ENCODE measurements at regions not wholly inside any gene's neighbourhood (a gene's known extent, or its start where the extent isn't known, plus 50 kb on each side); places are given as distances from the start of the nearest gene placed in this dataset.

DNA sequence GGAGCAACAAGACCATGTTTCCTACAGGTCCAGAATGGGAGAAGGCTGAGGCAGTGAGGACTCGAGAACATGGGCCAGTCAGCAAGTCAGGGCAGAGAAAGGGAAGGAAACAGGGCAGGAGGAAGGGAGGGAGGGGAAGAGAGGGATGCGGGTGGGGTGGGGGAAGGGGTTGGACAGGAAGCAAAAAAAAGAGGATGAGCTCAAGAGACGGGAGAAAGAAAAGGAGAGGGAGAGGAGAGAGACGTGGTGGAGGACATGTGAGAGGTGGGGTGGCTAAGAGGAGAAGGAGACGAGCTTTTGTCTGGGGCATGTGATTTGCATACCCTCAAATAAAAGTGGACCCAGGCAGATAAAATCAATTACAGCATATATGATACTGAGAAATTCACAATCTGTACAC lies 389.5 kb upstream of the B3GAT1 start:
- no peak for DNase-seq (ENCODE audit: low spot score)

DNA sequence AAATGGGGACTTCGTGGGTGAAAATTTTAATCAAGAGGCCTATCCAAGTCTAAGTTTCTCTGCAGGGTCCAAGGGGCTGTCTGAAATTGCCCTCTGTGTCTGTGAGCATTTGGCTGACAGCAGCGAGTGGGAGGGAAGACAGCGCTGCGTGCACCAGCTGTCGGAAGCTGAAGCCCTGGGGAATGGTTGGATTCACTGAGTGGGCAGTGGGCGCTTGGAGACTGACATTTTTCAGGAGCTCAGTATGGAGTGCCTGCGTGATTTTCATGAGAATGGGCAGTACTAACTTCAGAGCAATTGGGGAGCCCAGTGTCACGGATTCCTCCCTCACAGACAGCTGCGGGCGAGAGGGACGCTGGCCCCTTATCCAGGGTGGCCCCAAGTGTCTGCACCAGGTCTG lies 388.8 kb upstream of the B3GAT1 start:
- no peak for DNase-seq (ENCODE audit: low spot score)

DNA sequence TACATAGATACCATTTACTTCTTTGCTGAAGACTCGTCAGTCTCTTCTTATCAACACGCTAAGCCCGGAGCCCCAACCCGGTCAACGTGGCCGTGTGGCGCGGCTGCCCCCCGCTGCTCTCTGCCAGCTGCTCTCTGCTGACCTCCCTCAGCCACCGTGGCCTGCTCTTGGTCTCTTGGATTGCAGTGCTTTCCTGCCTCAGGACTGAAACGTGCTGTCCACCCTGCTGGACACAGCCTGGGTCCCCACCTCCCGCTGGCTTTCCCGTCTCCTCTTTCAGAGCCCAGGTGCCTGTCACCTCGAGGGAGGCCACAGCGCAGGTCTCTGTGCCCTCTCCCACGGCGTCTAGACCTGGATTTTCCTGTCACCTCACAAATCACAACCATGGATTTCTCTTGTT lies 388.1 kb upstream of the B3GAT1 start:
- DNase-seq (ENCODE audit: low spot score): no peak

DNA sequence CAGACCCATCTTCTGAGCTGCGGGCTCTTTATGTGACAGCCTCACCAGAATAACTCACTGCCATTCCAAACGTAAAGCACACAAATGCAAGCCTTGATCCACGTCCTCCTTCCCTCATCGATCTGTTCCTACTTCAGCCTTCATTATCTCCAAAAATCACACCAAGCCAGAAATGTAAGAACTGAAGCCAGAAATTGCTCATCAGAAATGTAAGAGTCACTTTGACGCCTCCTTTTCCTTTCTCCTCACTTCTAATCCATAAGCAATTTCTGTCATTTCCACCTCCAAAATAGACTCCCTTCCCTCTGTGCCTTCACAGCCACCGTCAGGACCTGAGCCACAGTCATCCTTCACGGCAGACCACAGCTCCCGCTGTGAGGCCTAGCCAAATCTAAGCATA lies 387.3 kb upstream of the B3GAT1 start:
- DNase-seq (ENCODE audit: low spot score): no peak

DNA sequence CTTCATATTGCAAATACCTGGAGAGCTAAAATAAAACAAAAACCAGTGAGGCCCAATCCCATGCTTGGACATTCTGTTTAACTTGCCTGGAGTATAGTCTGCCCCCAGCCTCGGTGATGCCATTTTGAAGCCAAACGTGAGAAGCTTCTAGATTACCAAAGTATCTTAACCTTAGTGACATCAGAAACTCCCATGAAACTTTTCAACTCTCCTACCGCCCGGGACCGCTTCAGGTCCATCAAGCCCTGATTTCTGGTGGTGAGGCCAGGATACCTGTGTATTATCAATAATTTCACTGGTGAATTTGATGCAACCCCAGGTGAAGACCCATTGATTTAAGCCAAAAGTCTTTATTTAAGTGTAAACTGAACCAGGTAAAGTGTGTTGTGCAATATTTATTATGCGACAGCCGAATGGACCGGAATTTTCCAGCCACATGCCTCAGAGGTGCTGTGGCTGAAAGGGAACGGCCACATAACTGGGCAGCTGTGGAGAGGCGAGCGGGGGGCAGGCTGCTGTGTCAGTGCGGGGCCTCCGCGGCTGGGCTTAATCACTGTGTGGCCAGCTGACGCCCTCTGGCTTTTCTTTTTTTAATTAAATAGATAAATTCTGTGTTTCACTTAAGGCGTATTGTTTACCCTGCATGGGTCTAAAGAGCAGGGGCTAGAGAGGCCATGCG lies 385.5 kb upstream of the B3GAT1 start:
- DNase-seq (ENCODE audit: low spot score): no peak

DNA sequence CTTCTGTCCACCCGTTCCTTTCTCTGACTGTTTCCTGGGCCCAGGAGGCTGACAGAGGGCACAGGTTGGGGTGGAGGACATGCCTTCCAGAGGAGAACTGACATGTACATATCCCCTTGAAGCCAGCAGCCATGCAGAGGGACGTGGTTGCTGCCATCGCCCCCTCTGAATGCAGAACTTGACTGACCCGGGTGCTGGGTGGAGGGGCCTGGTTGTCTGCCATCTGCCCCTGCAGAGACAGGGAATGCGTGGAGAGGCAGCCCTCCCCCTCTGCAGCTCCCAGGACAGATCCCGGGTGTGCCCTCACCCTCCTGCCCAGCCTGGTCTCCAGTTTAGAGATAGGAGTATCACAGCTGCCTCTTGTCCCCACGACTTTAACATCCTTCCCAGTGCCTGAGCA lies 383.0 kb upstream of the B3GAT1 start:
- DNase-seq (ENCODE audit: low spot score): no peak

DNA sequence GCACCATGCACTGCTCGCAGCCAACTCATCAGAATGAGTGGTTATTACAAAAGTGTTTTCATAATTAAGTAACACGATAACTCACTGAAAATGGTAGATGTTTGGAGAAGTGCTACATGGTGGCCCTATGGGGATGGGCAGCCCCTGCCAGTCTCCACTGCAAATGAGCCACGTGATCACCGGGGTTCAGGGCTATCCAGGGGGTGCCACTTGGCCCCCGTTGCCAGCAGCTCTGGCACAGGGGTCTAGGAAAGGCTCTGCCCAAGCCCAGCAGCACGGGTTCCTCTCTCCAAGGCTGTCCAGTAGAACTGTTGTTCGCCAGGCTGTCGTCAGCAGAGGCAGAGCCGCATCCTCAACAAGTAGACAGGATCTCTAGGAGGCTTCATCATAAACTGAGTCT lies 382.1 kb upstream of the B3GAT1 start:
- DNase-seq (ENCODE audit: low spot score): no peak

DNA sequence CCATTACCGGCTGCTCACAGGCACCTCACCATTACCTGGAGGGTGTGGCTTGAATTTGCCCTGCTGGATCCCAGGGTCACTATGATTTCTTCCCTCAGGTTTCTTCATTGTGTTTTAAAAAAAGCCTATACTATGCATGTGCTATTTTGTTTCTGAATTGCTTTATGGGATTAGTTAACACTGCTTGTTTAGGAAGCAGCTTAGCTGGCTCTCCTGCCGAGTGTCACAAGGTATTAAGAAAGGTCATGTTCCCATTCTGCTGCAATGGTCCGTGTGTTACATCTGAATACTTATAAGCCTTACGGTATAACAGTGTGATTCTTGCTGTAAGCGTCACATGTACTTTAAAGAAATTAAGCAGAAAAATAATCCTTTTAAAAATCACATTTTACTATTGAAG lies 380.6 kb upstream of the B3GAT1 start:
- no peak for DNase-seq (ENCODE audit: low spot score)

DNA sequence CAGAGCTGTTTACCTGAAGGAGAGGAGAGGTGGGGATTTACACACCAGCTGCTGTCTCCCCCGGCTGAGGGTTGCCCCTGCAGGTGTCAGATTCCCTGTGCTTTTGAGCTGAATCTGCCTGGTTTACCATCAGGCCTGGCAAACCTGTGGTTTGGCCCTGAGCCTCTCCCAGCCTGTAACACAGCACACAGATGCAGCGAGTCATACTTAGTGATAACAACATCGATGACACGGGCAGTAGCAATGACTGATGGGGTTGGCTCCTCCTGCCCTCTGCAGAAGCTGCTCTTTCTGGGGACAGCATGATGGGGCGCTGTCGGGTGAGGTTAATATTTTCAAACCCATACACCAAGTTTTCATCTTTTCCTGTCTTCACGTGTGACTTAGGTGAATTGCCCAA lies 380.0 kb upstream of the B3GAT1 start:
- DNase-seq (ENCODE audit: low spot score): no peak

DNA sequence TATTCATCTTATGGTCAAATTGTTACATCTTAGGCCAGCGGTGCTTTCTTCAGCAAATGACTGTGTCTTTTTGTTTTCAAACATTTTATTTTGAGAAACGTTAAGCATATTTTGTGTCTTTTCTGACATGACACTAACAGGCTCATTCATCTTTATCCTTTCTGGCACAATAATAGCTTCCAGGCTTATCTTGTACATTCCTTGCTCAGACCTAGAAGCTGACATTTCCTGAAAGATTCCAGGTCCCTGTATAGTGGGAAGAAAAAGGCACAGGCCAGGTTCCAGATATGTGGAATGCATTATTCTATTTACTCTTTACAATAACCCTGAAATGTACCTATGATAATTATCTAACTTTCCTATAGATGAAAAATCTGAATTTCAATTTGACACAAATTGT lies 379.1 kb upstream of the B3GAT1 start:
- DNase-seq (ENCODE audit: low spot score): no peak

DNA sequence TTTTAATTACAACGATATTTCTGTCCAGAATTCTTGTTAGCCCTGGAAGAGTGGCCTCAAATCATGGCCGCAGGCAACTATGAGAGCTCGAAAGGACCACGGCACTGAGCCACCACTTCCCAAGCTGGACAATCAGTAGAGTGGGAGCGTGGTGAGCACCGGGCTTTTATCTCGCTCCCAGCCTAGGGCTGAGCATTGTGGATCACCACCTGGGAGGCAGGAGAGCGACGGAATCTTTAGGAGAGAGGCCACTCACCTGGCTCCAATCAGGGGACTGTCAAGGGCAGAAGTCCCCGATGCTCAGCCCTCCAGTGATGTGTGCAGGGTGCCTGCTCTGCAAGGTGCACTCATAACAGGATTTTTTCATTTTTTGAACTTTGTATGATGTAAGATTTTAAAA lies 377.1 kb upstream of the B3GAT1 start:
- DNase-seq (ENCODE audit: low spot score): no peak

DNA sequence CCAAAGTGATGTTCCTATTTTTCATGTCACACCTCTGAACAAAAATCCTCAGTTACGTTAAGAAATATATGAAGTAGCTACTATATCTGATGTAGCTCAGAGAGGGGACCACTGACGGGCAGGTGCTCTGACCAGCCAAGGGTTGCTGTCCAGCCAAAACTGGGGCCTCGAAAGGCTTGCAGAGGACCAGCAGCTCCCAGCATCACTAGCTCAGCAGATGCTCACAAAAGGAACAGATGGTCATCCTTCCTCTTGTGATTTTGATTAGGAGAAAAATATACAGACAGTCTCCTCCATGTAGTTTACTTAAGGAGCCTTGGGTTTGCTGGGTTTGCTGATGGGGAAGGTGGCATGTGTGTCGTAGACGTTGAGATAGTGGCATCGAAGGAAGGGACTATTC lies 374.6 kb upstream of the B3GAT1 start:
- DNase-seq (ENCODE audit: low spot score): no peak

DNA sequence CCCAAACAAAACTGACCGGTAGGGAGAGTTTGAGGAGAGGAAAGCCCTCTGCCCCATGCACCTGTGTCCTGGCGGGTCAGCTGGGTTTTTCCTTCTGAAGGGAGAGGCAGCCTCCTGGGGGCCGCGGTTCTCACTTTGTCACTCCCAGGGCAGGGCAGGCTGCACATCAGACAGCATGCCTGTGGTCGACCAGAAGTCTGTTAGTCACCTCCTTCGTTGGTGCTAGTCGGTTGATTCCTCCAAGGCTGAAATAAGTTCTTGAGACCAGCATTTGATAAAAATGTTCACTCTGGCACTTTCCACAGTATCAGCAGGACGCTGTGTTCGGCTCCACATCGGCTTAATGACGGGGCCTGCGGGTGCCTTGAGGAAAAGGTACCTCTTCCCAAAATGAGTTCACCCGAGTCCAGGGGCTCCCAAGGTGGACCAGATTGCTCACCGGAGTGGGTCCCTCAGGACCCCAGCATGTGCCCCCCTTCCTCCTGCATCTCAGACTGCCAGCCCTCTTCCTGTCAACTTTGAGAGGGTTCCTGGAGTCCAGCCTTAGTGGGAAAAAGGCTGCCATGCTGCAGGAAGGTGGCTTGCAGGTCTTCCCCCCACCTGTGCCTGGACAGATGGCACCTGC lies 373.7 kb upstream of the B3GAT1 start:
- no peak for DNase-seq (ENCODE audit: low spot score)

DNA sequence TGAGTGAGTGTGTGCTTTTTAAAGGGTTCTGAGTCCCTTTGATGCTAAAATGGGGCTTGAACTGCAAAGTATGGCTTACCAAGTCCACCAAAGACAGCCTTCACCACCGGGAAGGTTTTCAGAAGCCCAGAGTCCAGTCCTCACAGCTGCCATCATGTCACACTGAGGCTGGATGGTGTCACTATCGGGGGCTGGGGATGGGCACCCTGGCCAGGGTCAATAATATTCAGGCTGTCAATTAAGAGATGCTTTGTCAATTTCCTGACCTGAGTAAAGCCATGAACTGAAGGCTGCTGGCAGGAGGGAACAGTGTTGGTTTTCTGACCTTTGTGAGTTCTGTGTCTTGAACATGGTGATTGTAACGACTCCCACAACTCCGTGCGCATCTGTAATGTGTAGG lies 373.0 kb upstream of the B3GAT1 start:
- DNase-seq (ENCODE audit: low spot score): no peak

DNA sequence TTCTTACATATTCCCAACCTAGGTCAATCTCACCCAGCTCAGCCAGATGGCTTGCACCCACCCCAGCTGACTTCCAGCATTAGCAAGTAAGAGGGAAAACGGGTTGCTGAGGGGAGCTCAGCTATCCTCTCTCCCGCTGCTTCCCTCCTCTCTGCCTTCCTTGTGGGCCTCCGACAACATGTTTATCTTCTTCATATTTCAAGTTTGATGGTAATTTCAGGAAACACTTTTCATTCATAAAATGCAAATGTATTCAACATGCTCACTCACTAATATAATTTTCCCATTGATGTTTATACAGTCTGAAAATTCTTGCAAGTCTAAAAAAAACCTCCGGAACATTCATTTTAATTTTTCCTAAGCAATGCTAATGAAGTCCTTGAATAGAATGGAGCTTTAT lies 372.5 kb upstream of the B3GAT1 start:
- no peak for DNase-seq (ENCODE audit: low spot score)

DNA sequence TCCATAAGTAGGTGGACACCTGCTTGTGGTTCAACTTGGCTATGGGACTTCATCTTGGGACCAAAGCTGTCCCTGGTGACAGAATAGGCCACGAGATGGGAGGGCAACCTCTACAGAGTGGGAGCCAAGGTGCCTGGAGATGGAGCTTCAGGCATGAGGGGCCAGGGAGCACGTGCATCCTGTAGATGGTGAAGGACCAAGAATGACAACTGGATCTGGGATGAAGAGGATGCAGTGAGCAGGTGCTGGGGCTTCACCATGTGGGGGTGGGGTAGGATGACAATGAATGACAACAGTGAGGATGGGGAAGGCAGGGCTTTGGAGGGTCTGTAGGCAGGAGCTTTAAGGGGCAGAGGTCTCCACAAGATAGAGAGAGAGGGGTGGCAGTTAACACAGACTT lies 372.0 kb upstream of the B3GAT1 start:
- no peak for DNase-seq (ENCODE audit: low spot score)

DNA sequence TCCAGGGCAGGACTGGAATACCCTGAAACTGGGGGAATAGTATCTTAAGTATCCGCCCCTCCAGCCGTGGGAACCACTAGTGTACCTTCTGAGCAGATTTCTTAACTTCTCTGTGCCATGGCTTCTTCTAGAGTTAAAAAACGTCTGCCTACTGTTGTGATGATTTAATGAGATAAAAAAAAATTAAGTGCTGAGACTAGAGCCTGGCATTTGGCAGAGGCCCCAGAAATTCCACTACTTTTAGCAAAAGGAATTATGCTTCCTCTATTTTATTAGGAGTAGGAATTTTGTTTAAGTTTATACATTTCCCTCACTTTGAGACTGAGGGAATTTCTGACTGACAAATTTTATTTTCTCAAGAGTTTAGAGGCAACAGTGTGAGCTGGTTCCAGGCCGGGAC lies 371.2 kb upstream of the B3GAT1 start:
- no peak for DNase-seq (ENCODE audit: low spot score)

DNA sequence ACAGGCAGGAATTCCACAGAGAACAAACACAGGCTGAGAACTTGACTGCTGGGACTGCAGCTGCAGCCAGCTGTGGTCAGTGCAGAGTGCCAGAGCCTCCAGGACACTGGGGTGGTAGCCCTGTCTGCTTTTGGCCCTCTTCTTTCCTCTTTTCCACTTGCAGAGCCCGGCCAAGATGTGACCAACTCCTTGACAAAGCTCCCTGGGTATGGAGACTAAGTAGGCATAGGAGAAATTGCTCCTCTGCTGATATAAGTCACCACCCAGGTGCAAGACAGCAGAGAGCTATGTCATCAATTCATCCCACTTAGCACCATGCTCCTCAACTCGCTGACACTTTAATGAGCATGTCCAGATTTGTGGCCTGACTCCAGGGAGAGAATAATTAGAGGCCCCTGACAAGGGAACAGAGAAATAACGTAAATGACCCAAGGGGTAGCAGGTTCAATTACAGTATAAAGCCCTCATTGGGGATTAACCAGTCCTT lies 369.4 kb upstream of the B3GAT1 start:
- no peak for DNase-seq (ENCODE audit: low spot score)

DNA sequence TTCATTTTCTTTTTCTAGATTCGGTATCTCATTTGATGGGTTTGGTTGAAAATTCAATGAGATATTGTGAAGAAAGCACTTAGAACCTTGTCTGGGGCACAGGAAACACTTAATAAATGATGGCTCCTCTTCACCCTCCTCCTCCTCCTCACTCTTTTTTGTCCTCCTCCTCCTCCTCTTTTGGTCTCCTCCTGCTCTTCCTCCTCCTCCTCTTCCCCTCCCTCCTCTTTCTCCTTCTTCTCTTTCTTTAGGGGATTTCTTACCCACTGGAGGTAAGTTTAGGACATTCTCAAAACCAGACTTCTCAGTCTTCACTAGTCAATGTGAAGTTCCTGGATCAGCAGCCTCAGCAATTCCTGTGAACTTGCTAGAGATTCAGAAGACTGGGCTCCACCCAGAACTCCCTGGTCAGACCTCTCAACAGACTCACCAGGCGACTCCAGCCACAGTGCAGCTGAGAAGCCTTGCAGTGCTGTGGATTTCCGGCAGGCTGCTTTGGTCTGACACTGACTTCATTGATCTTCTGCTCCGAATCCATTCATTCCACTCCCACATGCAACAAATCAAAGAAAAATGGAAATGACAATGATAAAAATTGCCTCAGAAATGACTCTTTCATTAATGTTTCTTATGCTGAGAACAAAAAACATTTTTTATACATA lies 368.6 kb upstream of the B3GAT1 start:
- no peak for DNase-seq (ENCODE audit: low spot score)

DNA sequence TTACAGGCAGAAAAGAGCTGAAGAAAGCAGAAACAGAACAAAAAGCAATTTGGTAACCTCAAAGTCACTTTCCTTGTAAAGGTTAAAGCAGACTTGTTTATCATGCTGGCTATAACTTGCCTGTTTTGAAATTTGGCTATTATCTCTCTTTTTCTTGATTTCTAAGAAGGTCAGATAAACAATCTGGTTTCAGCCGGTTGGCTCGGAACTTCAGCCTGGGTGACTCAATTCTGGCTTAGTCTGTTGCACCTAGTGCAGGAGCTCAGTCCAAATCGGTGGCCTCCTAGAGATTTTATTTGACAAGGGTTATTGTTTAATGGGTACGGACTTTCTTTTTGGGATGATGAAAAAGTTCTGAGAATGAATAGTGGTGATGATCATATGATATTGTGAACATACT lies 367.1 kb upstream of the B3GAT1 start:
- DNase-seq (ENCODE audit: low spot score): no peak

DNA sequence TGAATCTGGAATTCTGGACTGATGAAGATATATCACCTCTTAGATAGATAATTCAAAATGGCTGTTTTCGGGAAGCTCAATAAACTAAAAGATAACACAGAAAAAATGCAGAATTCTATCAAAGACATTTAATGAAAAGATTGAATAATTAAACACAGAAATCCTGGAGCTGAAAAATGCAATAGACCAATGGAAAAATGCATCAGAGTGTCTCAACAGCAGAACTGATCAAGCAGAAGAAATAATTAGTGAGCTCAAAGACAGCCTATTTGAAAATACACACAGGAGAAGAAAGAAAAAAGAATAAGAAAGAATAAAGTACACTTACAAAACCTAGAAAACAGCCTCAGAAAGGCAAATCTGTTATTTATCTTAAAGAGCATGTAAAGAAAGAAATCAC lies 356.4 kb upstream of the B3GAT1 start:
- DNase-seq (ENCODE audit: low spot score): no peak

DNA sequence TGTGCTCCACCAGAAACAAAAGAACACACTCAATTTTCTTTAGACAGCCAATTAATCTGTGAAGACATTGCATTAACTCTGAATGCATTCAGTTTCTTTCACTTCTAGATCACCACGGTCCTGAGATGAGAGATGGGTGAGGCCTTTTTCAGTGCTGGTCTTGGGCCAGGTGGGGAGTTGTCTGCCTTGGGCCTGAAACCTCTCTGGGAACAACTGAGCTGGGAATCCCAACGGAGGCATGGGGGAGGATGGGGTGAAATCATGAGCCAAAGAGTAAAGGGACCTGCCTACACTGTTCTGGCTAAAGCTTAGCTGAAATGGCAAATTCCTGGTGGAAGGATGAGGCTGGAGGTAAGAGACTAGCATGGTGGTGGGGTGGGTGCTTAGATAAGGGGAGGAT lies 353.5 kb upstream of the B3GAT1 start:
- DNase-seq (ENCODE audit: low spot score): no peak

DNA sequence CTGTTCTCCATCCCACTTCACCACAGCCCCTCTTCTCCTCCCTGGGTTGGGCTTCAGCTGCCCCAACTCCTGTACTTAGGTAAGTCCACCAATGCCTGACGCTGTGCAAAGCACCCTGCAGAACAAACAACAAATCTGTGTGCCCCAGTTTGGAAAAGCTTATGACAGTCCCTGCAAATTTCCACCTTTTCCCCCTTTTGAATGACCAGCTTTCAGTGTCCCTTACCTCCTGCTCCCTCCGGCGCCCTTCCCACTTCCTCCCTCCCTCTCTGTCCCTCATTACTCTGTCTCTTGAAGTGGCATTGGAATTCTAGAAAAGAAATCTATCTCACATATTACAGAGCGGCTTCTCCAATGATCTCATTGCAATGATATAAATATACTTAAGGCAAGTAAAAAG lies 352.9 kb upstream of the B3GAT1 start:
- no peak for DNase-seq (ENCODE audit: low spot score)

DNA sequence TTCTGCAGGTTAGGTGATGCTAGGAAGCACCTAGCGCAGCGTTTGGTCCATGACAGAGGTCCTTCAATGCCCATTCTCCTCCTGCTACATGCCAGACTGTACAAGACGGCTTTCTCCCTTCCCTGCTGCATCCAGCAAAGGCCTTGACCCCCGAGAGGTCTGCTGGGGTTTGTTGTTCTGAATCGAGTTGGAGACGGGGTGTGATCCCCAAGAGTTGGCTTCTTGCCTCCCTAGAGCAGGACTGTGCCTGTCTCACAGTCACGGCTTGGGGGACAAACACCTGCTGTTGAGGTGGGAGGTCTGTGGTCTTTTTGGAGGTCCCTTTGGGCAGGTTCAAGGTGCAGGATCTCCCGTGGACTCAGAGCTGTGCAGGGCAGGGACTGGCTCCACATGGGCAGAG lies 352.3 kb upstream of the B3GAT1 start:
- no peak for DNase-seq (ENCODE audit: low spot score)

Data from globus pallidus (tissue), 1 donor.